H9 (cell line): ENCODE measurements at regions not wholly inside any gene's neighbourhood (a gene's known extent, or its start where the extent isn't known, plus 50 kb on each side); places are given as distances from the start of the nearest gene placed in this dataset.

Source experiments
- DNase-seq: peaks from one replicate; pipeline ENCODE4 v3.0.0-alpha.2; 2017
- H2AFZ ChIP-seq: one replicate; pipeline ENCODE4 v1.6.1; 2013; ENCODE audit warnings: mild to moderate bottlenecking, low read length, control low read depth, moderate library complexity
- H2AK5ac ChIP-seq: 2 replicates; pipeline ENCODE4 v1.6.1; 2013; ENCODE audit warnings: low read length, control low read depth, mixed read lengths; ENCODE audit not compliant: insufficient read length
- H2BK120ac ChIP-seq: one replicate; pipeline ENCODE4 v1.6.1; 2013; ENCODE audit warnings: low read depth, mild to moderate bottlenecking, low read length, control low read depth, inconsistent platforms; ENCODE audit not compliant: poor library complexity, severe bottlenecking
- H2BK12ac ChIP-seq: 2 replicates; pipeline ENCODE4 v1.6.1; 2013; ENCODE audit warnings: low read length, control low read depth, mixed read lengths, low read depth; ENCODE audit not compliant: insufficient read length
- H2BK15ac ChIP-seq: 2 replicates; pipeline ENCODE4 v1.6.1; 2013; ENCODE audit warnings: low read depth, low read length, control low read depth
- H2BK20ac ChIP-seq: one replicate; pipeline ENCODE4 v1.6.1; 2013; ENCODE audit warnings: low read depth, mild to moderate bottlenecking, low read length, control low read depth, inconsistent platforms; ENCODE audit not compliant: poor library complexity, severe bottlenecking
- H2BK5ac ChIP-seq: 2 replicates; pipeline ENCODE4 v1.6.1; 2013; ENCODE audit warnings: low read length, control low read depth, mixed read lengths; ENCODE audit not compliant: insufficient read length
- H3K14ac ChIP-seq: 2 replicates; pipeline ENCODE4 v1.6.1; 2013; ENCODE audit warnings: low read length, control low read depth; ENCODE audit not compliant: insufficient read depth
- H3K18ac ChIP-seq: 2 replicates; pipeline ENCODE4 v1.6.1; 2013; ENCODE audit warnings: low read depth, mild to moderate bottlenecking, mixed read lengths, low read length, control low read depth; ENCODE audit not compliant: insufficient read length
- H3K23ac ChIP-seq: 2 replicates; pipeline ENCODE4 v1.6.1; 2013; ENCODE audit warnings: low read length, control low read depth, mixed read lengths, low read depth; ENCODE audit not compliant: insufficient read length
- H3K23me2 ChIP-seq: 2 replicates; pipeline ENCODE4 v1.6.1; 2013; ENCODE audit warnings: low read depth, mild to moderate bottlenecking, mixed read lengths, low read length, control low read depth; ENCODE audit not compliant: insufficient read length, poor library complexity, severe bottlenecking
- H3K27ac ChIP-seq: 2 replicates; pipeline ENCODE4 v1.5.1; 2013; ENCODE audit warnings: low read length, control low read depth, mixed read lengths, low read depth; ENCODE audit not compliant: insufficient read length
- H3K27me3 ChIP-seq: 2 replicates; pipeline ENCODE4 v1.6.1; 2013; ENCODE audit warnings: low read length, control low read depth, inconsistent platforms; ENCODE audit not compliant: insufficient read depth
- H3K4ac ChIP-seq: 2 replicates; pipeline ENCODE4 v1.6.1; 2013; ENCODE audit warnings: low read depth, mild to moderate bottlenecking, control low read depth, inconsistent platforms, low read length, moderate library complexity
- H3K4me1 ChIP-seq: 2 replicates; pipeline ENCODE4 v1.6.1; 2013; ENCODE audit warnings: low read length, control low read depth, inconsistent platforms; ENCODE audit not compliant: insufficient read depth
- H3K4me2 ChIP-seq: 2 replicates; pipeline ENCODE4 v1.6.1; 2013; ENCODE audit warnings: low read length, control low read depth, mixed read lengths; ENCODE audit not compliant: insufficient read length, insufficient read depth
- H3K56ac ChIP-seq: 2 replicates; pipeline ENCODE4 v1.6.1; 2013; ENCODE audit warnings: low read depth, mild to moderate bottlenecking, mixed read lengths, low read length, control low read depth; ENCODE audit not compliant: insufficient read length
- H3K79me1 ChIP-seq: 2 replicates; pipeline ENCODE4 v1.6.1; 2013; ENCODE audit warnings: low read depth, mild to moderate bottlenecking, moderate library complexity, low read length, control low read depth, inconsistent platforms; ENCODE audit not compliant: insufficient read depth, poor library complexity, severe bottlenecking
- H3K79me2 ChIP-seq: 2 replicates; pipeline ENCODE4 v1.6.1; 2013; ENCODE audit warnings: low read length, control low read depth, inconsistent platforms; ENCODE audit not compliant: insufficient read depth
- H3K9ac ChIP-seq: 2 replicates; pipeline ENCODE4 v1.6.1; 2013; ENCODE audit warnings: low read length, control low read depth, mixed read lengths; ENCODE audit not compliant: insufficient read length; ENCODE audit errors: extremely low read depth
- H3K9me3 ChIP-seq: one replicate; pipeline ENCODE4 v1.6.1; 2013; ENCODE audit warnings: low read depth, low read length, inconsistent platforms; ENCODE audit not compliant: control insufficient read depth
- H3T11ph ChIP-seq: one replicate; pipeline ENCODE4 v1.6.1; 2013; ENCODE audit warnings: mild to moderate bottlenecking, low read length, control low read depth, inconsistent platforms
- H4K20me1 ChIP-seq: one replicate; pipeline ENCODE4 v1.6.1; 2013; ENCODE audit not compliant: control insufficient read depth, insufficient read length, insufficient read depth
- H4K5ac ChIP-seq: 2 replicates; pipeline ENCODE4 v1.6.1; 2013; ENCODE audit warnings: low read depth, mild to moderate bottlenecking, mixed read lengths, low read length, control low read depth; ENCODE audit not compliant: insufficient read length
- H4K8ac ChIP-seq: replicated peaks from 2 replicates; pipeline ENCODE4 v1.6.1; 2013; ENCODE audit warnings: low read length, control low read depth, mixed read lengths, low read depth; ENCODE audit not compliant: insufficient read length
- H4K91ac ChIP-seq: 2 replicates; pipeline ENCODE4 v1.6.1; 2013; ENCODE audit warnings: low read depth, mild to moderate bottlenecking, moderate library complexity, mixed read lengths, low read length, control low read depth; ENCODE audit not compliant: insufficient read length
- H3K27ac Mint-ChIP-seq, 3 experiments: 2 replicates in 2 of 3; 3 replicates in 1 of 3; pipeline ENCODE4 v1.8.0; 2020 to 2021; ENCODE audit warnings: mixed read lengths in 3 of 3, mild to moderate bottlenecking in 1 of 3, moderate library complexity in 1 of 3
- H3K27me3 Mint-ChIP-seq: 2 replicates; pipeline ENCODE4 v1.8.0; 2021; ENCODE audit warnings: low read depth, mild to moderate bottlenecking, moderate library complexity, mixed read lengths
- H3K36me3 Mint-ChIP-seq, 3 experiments: 2 replicates in 2 of 3; 3 replicates in 1 of 3; pipeline ENCODE4 v1.8.0; 2020 to 2021; ENCODE audit warnings: low read depth in 3 of 3, mixed read lengths in 3 of 3; ENCODE audit not compliant: insufficient read depth in 1 of 3
- H3K4me1 Mint-ChIP-seq, 2 experiments: 2 replicates each; pipeline ENCODE4 v1.8.0; 2020; ENCODE audit warnings: mixed read lengths in 2 of 2
- H3K4me3 Mint-ChIP-seq, 2 experiments: 2 replicates in 1 of 2; 3 replicates in 1 of 2; pipeline ENCODE4 v1.8.0; 2020 to 2021; ENCODE audit warnings: mild to moderate bottlenecking in 2 of 2, mixed read lengths in 2 of 2, moderate library complexity in 1 of 2
- H3K9me3 Mint-ChIP-seq, 2 experiments: 2 replicates in 1 of 2; 3 replicates in 1 of 2; pipeline ENCODE4 v1.8.0; 2020; ENCODE audit warnings: mild to moderate bottlenecking in 2 of 2, mixed read lengths in 2 of 2, moderate library complexity in 1 of 2
- CTCF ChIP-seq: fragments of 200-600 bp; sonication (generic); conservative IDR thresholded peaks from 3 replicates; pipeline ENCODE4 v1.8.0; 2021; ENCODE audit warnings: antibody characterized with exemption, mild to moderate bottlenecking
- WGBS: extraction: QIAGEN DNeasy Blood & Tissue Kit; methylation state at CpG from one replicate; pipeline ENCODE4 v1.1.7; 2013; ENCODE audit warnings: missing lambda C conversion rate, low lambda C conversion rate, mixed read lengths; ENCODE audit not compliant: insufficient read length; ENCODE audit errors: extremely low coverage; 5-methylcytosine and 5-hydroxymethylcytosine counted together

DNA sequence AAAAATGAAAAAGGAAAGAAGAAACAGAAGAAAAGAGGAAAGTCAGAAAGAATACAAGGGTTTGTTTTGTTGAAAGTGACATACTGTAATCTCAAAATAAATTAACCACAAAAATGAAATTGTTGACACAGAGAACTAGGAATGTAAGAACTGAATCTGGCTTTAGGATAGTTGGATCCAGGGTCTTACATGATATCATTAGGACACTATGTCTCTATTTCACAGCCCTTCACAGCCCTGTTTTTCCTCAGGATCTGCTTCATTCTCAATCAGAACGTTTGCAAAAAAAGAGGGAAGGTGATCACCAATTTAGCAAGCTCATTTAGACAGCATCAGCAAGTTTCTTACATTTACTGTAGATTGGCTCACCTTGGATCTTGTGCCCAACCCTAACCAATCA lies 188.5 kb upstream of the NREP start:
- H4K20me1 ChIP-seq = no peaks in the 10 kb centered on the region
- no peak overlapping the region for H4K91ac ChIP-seq
- no peak overlapping the region for H3K27ac Mint-ChIP-seq

More for the DNA sequence above, 188.5 kb upstream of the NREP start:
- no peak for TF ChIP-seq CTCF
- Histone ChIP-seq H3K23me2 (no peaks in the 10 kb centered on the region), H3K79me1 (no peaks in the 10 kb centered on the region), H3K4ac (no peak overlapping the region), H3T11ph (no peak overlapping the region), H2BK120ac (no peak overlapping the region), H3K27ac (no peak overlapping the region), H4K5ac (no peak overlapping the region), H3K4me2 (no peak overlapping the region), H2BK5ac (no peak overlapping the region), H2BK20ac (no peak overlapping the region), H2BK12ac (no peak overlapping the region), H3K18ac (no peak overlapping the region), H3K9ac (no peak overlapping the region), H3K23ac (no peak overlapping the region), H3K4me1 (no peaks in the 10 kb centered on the region), H3K56ac (no peak overlapping the region), H3K14ac (no peak overlapping the region), H2AFZ (no peak overlapping the region), H2BK15ac (no peak overlapping the region), H4K8ac (no peak overlapping the region), H2AK5ac (no peak overlapping the region), H3K27me3 (no peaks in the 10 kb centered on the region), H3K79me2 (no peaks in the 10 kb centered on the region), H3K9me3 (no peaks in the 10 kb centered on the region)
- no peaks in the 10 kb centered on the region for H3K9me3 Mint-ChIP-seq
- H3K27me3 Mint-ChIP-seq = no peaks in the 10 kb centered on the region
- no CpG with 5 or more reads among the region's 1 CpG for WGBS
- H3K4me3 Mint-ChIP-seq = no peak overlapping the region
- H3K36me3 Mint-ChIP-seq = no peaks in the 10 kb centered on the region
- peaks cover 0 to 3% of the 10 kb centered on the region in 2 experiments; a peak in 1 of 4 replicates for H3K4me1 Mint-ChIP-seq
- no peak for DNase-seq
